Esophagus muscularis mucosa (tissue), 4 donors: ENCODE measurements at regions not wholly inside any gene's neighbourhood (a gene's known extent, or its start where the extent isn't known, plus 50 kb on each side); places are given as distances from the start of the nearest gene placed in this dataset.

Experiments
- EP300 ChIP-seq: sonication (generic); formaldehyde crosslinking; IDR thresholded peaks from one replicate; pipeline ENCODE4 v1.6.1; 2017; ENCODE audit warnings: antibody characterized with exemption
- POLR2A ChIP-seq: fragments of 450-650 bp; IDR thresholded peaks from one replicate; pipeline ENCODE4 v1.6.1; 2017; ENCODE audit warnings: antibody characterized with exemption, moderate library complexity, mild to moderate bottlenecking, low read depth
- POLR2AphosphoS5 ChIP-seq, 2 donors: sonication (generic); formaldehyde crosslinking; IDR thresholded peaks; one replicate each; pipeline ENCODE4 v1.6.1; 2017; ENCODE audit warnings: antibody characterized with exemption in 2 of 2
- TF ChIP-seq, protein P1 (sequence below), 3 experiments: fragments of 200-600 bp in 2 of 3; fragments of 450-650 bp in 1 of 3; sonication (generic) in 2 of 3; IDR thresholded peaks; one replicate each; pipeline ENCODE4 v1.5.1; 2017 to 2019; ENCODE audit warnings: antibody characterized with exemption in 3 of 3, mild to moderate bottlenecking in 2 of 3, moderate library complexity in 1 of 3

DNA sequence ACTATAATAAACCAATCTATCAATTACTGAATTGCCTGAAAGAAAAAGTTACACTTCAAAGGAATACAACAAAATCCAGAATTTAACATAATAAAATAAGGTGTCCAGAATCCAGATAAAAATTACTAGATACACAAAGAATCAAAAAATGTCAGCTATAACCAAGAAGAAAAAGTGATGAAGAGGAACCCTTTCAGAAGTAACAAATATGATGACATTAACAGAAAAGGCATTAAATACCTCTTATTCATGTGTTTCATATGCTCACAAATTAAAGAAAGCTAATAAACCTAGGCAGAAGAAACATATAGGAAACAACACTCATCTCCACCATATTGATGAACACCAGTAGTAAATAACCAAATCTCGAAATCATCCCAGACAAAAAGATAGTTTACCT is 722.8 kb downstream of the ADCYAP1 start:
- TF ChIP-seq, protein P1, sequence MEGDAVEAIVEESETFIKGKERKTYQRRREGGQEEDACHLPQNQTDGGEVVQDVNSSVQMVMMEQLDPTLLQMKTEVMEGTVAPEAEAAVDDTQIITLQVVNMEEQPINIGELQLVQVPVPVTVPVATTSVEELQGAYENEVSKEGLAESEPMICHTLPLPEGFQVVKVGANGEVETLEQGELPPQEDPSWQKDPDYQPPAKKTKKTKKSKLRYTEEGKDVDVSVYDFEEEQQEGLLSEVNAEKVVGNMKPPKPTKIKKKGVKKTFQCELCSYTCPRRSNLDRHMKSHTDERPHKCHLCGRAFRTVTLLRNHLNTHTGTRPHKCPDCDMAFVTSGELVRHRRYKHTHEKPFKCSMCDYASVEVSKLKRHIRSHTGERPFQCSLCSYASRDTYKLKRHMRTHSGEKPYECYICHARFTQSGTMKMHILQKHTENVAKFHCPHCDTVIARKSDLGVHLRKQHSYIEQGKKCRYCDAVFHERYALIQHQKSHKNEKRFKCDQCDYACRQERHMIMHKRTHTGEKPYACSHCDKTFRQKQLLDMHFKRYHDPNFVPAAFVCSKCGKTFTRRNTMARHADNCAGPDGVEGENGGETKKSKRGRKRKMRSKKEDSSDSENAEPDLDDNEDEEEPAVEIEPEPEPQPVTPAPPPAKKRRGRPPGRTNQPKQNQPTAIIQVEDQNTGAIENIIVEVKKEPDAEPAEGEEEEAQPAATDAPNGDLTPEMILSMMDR (IDR thresholded peaks at IDR 0.05): no peak
- TF ChIP-seq POLR2A: no peak
- TF ChIP-seq POLR2AphosphoS5 (IDR thresholded peaks at IDR 0.05): no peak
- TF ChIP-seq EP300: no peak
